GM19455 (cell line): ENCODE measurements at regions not wholly inside any gene's neighbourhood (a gene's known extent, or its start where the extent isn't known, plus 50 kb on each side); places are given as distances from the start of the nearest gene placed in this dataset.

Experiments
- ATAC-seq: cut with Tn5 transposase; IDR thresholded peaks from one replicate; pipeline ENCODE4 v1.9.1; 2021; ENCODE audit not compliant: unreplicated experiment

DNA sequence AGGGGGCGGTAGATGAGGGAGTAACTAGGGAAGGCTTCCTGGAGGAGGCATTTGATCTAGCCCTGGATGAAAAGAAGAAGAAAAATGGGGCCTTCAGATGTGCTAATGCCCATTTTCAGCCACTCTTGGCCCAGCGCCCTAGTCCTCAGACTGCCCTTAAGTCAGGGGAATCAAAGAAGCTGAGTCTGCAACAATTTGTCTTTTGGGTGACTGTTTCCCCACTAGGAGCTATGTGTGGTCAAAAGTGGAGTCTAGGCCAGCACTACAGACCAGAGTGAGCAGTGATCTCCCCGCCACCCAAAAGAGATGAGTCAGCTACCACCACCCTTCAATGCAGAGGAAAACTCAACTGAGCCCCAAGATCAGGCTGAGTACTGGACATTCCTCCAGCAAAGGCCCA is 542.1 kb downstream of the BNC2 start:
- ATAC-seq, result no peak

DNA sequence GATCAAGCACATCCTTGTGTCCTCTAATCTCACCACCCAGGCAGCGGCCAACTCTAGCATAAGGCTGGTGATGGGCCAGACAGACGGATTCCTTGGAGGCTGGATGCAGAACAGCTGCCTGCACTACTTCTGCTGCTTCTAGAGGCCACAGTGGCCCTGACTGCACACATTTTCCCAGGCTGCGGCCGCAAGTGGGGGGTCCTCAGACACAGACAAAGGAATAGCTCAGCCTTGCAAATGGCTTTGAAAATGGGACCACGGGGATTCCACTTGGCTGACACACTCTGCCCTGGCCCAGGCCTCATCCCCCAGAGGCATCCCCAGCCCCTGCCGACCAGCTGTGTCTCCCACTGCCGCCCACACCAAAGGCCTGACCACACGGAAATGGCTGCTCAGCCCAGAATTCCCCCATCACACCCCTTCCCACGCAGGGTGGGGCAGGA is 540.8 kb downstream of the BNC2 start:
- ATAC-seq, result no peak

DNA sequence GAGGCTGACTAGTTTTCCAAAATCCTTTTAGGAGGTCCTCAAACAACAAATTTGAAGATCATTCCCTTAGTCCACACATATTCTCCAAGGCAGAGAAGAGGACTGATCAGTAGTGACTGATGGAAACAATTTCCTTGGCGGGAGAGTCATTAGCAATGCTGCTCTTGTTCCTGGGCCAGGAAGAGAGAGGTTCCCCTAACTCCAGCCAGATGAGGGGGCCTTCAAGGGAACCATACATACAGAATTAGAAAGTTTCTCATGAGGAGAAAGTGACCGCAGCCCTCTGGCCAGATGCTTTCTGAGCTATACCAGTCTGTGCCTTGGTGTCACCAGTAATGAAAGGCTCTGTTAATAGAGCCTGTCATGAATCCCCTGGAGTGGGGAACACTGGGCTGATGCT is 539.4 kb downstream of the BNC2 start:
- no peak for ATAC-seq

DNA sequence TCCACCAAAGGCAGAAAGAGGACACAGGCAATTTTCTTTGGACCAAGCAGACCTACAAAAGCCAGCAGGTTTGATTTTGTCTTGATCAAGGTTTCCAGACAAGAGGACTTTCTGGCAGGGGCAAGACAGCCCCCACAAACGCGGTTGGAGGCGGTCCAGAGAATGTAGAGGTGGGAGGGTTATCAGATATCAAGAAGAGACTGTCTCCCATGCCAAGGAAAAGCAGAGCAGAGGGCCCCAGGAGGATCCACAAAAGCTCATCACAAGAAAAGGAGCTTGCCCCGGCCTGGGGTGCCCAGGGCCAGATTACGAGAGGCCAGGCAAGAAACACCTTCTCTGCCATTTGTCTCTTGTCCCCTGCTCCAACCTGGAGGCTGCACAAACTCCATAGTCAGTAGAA is 538.9 kb downstream of the BNC2 start:
- ATAC-seq, result no peak

DNA sequence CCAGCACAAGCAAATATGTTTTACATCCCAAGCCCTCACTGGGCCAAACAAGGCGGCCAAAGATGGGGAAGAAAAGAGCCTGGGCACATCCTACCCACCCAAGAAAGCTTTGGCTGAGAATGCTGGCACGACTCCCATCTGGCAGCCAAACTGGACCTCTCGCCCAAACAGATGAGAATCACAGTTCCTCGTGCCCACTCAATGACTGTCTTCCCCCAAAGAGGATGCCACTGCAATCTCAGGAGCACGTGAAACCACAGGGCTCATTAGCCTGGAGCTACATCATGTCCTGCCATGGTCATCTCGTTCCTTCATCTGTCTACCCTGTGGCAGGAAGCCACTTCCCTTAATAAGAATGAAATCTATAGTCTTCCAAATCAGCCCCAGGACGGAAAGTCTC is 536.8 kb downstream of the BNC2 start:
- no peak for ATAC-seq

DNA sequence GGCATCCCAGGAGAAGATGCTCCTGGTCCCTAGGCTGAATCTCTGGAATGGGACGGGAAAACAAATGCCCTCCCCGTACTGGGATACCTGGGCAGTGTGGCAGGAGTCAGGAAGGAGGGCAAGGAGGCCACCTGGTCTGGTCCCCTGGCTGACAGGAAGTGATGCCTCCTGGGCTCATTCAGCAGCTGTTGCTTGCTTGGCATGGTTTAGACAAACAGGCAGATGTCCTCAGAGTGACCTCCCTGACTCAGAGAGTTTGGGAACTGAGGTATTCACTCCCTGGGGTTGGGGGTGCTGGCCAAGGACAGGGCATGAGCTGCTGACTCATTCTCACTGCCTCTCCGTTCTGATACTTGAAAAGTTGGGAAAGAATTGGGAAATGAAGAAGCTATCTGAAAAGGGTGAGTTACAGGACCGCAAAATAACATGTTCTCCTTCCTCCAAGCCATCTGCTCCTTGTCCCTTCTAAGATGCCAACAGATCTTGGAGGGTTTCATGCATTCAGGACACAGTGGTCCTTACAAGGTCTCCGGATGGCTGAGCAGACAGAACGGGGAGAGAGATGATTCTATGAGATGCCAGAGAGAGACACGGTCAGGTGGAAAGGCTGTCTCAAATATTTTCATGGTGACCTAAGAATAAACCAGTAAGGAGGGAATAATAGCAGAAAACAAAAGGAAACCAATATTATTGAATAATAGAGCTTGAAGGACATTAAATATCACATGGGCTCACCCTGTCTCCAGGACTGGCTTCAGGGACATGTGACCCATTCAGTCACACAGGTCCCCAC is 534.5 kb downstream of the BNC2 start:
- no peak for ATAC-seq

DNA sequence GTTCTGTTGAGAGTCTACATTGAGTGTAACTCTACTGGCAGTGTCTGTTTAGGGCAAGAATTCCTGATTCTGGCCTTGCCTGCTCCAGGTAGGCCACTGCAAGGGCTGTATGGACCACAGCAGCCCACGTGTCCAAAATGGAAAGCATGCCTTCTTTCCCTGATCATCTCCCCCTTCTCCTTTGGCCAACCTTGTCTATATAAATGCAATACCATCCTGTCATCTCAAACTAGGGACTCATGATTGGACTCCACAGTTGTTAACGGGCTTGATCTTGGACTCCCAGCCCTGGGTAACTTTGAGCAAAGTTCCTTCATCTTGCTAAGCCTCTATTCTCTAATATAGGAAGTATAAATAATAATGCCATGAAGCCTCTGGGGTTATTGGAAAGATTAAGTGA is 533.6 kb downstream of the BNC2 start:
- ATAC-seq, result no peak

DNA sequence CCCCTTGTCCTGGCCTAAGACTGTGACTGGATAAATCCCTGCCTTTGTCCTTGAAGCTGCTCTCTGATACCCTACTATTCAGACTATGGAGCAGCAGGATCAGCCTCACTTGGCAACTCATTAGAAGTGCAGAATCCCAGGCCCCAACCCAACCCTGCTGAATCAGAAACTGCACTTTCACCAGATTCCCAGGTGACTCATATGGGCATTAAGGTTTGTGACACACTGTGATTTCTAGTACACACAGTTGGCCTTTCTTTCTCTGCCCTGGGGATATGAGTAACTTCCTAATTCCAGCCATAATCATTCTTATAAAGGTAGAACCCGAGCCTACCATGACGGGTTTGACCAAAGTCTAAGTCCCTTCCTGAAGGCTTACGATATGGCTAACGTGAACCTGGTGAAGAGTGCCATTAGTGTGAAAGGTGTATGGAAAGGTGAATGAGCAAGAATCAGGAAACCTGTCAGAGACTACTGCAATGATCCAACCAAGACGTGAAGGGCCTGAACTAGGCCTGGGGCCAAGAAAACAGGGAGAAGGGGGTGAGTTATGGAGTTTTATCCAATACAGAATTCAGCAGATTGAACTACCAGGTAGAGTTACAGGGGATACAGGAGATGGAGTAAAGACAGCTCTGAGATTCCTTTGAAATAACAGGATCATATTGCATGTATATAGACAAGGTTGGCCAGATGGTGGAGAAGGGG is 533.0 kb downstream of the BNC2 start:
- ATAC-seq, result no peak

DNA sequence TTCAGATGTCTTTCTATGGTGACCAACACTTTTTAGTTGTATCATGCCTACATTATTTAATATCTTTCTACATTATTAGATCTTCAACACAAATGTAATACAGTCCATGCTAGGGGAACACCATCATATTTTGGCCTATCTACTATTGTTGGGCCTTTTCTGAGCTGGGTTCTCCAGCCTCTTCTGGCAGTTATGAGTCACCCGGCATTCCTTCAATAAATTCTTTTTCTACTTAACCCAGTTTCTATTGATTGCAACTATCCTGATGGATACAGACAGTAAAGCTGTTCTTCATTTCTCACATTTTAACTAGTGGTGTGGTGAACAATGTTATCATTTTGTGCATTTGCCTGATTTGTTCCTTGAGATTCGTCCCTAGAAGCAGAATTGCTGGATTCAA is 529.3 kb downstream of the BNC2 start:
- no peak for ATAC-seq

DNA sequence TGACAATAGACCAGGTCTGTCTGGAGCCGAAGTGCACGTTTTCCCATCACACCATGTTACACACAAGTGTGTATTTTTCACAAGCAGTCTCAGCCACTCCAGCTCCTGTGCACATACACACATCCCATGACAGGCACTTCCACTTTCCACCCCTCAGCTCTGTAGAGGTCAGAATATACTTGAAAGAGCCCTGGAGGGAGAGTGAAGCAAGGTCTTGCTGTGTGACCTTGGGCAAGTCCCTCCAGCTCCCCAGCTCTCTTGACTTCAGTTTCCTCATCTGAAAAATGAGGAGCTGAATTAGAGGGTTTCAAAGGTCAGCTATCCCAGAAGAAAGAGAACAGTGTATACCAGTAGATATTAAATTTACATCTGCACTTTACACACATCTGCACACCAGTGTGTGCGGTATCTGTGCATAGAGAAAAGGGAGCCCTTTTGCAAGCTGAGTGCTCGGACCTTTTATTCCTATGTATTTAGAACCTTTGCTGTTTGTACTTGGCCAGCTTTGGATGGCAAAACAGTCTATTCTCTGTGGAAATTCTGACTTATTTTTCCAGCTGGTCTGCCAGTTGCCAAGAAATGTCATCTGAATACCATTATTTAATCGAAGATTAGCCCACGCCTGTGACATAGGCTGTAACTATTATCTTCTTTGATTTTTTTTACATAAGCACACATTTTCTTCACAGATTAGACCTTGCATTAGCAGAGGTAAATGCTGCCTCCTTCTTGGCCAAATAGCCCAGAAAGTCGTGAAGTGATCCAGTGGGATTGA is 528.0 kb downstream of the BNC2 start:
- no peak for ATAC-seq

DNA sequence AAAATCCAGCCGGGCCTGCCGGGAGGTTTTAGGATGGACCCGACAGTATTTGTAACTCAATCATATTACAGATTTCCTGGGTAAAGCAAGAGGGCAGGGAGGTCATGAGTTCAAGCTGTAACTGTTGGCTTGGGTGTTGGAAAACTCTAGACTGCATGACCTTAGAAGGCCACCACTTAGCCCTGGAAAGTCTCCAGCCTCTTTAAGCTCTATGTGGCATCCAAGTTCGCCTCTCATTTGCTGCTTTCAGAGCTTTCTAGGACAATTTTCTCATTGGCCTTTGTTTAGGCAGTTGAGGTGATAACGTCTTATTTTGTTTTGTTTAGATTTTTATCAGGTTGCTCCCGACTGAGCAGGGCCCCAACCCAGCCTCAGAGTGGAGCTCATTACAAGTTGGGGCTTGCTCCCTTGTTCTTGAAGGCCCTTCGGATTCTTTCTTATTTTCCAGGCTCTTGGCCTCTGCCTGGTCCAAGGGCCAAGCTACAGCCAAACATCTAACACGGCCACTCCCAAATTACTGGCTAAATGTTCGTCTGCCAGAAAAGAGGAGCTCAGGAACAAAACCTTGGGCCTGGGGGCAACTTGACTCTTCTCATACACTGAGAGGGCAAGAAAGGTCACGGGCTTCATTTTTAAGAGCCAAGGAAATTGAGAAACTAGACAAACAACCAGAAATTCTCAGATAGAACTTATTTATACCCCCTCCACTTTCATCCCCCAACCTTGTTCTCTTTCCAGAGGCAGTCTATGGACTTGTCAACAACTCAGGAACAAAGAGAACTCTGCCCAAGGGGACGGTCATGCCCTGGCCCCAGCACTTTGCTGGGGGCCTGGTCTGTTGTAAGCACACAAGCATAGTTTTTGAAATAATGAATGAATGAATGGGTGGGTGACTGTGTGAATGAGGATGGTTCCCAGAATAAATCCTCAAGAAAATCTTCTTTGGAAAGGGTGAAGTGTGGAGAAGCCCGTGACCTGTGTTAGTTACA is 526.9 kb downstream of the BNC2 start:
- ATAC-seq, result no peak

DNA sequence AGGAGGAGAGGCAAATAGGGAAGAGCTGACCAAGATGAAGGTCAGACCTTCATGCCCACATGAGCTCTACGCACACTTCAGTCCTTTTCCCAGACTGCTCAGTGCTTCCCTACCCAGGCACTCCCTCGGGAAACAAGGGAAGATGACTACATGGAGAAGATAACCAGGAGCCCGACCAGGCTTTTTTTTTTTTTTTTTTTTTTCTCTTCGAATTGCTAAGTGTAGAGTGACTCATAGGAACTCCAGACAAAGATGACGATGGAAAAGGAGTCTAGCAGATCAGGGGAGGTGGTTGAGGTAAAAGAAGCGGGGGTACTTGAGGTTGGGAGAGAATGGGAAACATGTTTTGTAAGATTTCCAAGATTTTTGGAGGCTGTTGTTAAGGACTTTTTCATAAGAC is 526.1 kb downstream of the BNC2 start:
- ATAC-seq, result no peak

DNA sequence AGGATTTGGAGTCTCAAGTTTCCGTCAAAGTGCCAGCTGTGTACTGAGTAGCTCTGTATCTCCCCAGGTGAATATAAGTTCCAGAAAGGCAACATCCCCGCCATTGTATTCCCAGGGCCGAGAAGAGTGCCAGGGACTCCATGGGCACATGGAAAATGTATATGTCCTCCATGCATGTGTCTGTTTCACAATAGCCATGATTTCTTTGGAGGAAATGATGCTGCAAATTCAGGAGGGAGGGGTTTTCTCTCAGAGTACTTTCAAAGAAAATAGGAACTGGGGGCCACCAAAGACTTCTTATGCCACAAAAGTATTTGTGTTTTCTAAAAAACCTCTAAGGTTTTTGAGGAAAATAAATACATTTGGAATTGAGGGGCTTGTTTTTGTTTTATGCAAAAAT is 524.6 kb downstream of the BNC2 start:
- no peak for ATAC-seq

DNA sequence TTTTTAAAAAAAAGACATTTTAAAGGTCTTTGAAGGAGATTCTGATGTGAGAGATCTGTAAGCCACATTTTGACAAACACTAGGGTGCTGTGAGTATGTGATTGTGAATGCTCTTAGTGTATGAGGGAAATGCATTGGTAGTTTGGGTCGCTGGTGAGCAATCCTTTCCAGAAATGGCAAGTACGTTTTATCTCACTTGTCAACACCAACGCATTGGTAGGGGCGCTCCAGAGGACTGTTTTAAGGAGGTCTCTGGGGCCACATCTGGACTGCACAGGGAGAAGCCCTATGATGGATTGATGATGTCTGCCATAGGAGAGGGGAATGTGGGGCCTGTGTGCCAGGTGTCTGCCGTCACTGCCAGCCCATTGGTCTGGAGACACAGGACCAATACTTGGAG is 522.6 kb downstream of the BNC2 start:
- no peak for ATAC-seq

DNA sequence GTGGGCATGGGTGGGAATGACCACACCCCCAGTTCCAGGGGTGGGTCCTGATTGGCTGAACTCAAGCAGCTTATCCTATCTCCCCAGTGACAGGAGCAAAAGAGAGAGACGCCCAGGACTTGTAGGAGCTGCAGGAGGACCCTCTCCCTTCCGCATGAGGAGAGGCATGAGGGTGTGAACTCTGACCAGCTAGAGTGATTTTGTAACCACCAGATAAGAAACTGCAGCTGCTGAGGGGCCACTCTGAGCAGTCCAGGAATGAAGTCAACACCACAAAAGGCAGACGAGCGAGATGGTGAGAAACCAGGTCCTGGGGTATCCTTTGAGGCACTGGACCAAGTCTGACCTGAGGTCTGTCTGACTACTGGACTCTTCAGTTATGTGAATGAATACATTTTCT is 521.9 kb downstream of the BNC2 start:
- ATAC-seq, result no peak

DNA sequence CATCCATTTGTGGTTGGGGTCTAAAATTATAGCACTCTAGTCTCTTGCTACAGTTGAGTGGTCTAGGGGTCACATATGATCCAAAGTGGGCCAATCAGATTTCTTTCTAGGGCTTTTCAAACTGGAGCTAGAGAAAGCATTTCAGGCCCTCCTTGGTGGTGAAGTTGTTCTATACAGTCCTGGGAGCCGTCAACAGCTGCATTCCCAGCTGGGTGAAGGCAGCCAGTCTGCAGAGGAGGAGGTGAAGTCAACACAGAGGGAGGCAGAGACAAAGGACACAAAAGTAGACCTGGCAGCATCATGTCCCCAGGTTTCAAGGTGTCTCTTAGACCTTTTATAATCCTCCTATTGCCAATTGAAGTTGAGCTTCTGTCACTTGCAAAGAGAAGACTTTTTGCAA is 518.2 kb downstream of the BNC2 start:
- no peak for ATAC-seq

DNA sequence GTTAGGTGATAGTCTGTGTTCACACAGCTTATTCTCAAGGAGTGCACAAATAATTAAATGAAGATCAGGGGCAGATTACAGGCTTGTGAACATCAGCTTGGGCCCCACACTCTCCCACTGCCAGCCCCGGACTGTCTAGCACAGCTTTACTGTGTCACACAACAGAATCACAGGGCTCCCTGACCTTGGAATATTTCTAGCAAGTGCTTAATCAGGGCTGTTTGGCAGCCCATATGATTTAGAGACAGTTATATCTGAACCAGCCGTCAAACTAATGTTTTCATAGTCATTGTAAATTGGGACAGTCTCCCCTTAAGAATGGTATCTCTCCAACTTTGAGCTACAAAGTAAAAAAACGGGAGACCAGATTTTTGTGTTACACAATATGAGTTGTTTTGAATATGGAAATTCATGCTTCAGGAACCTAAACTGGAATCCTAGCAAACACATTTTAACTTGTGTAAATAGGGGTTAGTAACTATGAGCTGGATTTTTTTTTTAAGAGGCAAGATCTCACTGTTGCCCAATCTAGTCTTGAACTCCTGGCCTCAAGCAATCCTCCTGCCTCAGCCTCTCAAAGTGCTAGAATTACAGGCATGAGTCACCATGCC is 517.6 kb downstream of the BNC2 start:
- no peak for ATAC-seq

DNA sequence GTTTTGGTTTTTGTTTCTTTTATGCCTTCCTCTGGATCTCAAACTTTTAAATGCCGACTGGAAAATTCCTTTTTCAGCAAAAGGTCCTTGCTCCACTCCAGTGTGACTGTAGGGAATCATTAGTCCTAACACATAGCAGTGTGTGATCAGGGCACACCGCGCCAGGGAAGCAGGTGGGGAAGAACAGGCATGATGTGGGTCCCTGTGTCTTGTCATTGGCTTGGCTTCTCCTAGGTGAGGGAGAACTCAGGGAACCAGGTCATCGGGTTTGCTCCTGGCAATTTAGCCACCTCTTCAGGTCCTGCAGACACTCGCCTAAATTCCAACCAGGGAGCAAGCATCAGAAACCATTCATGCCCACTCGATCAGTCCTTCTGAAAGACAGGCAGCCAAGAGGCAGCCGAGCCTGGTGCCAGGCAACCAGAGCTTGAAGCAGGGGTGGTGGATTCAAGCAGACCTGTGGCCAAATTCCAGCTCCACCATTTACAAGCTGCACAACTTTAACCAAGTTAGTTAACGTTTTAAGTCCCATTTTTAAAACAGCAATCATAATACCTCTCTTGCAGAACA is 514.2 kb downstream of the BNC2 start:
- ATAC-seq, result no peak

DNA sequence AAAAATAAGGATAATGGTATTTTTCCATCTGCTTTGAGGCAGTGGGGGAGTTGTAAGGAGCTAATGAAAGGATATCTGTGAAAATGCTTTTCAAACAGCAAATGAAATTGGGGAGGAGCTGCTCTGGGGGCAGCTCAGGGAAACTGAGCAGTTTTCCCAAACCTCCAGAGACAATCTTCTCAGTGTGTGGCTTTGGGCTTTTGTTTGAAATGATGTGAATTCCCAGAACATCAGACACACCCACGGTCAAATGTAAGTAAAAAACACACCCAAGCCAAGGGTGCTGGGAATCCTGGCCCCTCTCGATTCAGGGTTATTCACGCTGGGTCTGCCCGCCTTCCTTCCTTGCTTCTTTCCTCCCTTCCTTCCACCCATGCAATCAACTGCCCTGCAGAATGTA is 512.6 kb downstream of the BNC2 start:
- no peak for ATAC-seq

DNA sequence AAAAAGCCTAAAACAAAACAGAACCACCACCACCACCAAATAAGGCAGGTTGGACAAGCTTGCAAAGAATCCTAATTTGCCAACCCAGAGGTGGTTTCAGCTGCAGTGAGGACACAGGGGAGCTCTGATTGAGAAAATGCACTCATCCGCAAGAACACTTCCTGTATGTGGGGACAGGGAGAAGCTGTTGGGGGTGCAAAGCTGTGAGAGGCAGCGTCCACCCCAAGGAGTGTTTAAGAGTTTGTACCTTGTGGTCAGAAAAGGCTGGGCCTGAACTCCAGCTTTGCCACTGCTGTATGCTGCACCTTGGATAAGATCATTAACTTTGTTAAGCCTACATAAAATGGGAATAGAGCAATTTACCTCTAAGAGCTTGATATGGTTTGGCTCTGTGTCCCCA is 511.7 kb downstream of the BNC2 start:
- ATAC-seq, result no peak
